Activated T-cell treated with anti-CD3 and anti-CD28 coated beads, Interleukin-2, amount 50 U/mL, for 48 hours (primary cell): ENCODE measurements at regions not wholly inside any gene's neighbourhood (a gene's known extent, or its start where the extent isn't known, plus 50 kb on each side); places are given as distances from the start of the nearest gene placed in this dataset.

ENCODE experiments used
- DNase-seq, 2 experiments: peaks; one replicate each; pipeline ENCODE4 v3.0.0-alpha.2; 2020

DNA sequence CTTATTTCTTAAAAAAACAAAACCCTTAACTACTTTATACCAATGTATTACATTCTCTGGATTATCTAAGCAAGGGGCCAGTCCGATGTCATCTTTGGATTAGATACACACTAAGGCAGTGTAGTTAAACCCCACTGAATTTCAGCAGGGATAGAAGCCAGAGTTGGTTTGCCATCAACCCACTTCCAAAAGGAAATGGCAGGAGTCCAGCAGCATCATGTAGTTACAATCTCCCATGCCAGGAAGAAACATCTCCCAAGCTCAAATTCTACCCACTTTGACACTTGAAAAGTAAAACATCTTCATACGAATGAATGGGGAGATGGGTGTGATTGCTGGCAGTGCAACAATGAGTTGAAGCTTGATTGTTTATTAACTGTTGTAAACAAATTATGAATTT, 203.5 kb upstream of the PLXNC1 start:
- no peak for DNase-seq

DNA sequence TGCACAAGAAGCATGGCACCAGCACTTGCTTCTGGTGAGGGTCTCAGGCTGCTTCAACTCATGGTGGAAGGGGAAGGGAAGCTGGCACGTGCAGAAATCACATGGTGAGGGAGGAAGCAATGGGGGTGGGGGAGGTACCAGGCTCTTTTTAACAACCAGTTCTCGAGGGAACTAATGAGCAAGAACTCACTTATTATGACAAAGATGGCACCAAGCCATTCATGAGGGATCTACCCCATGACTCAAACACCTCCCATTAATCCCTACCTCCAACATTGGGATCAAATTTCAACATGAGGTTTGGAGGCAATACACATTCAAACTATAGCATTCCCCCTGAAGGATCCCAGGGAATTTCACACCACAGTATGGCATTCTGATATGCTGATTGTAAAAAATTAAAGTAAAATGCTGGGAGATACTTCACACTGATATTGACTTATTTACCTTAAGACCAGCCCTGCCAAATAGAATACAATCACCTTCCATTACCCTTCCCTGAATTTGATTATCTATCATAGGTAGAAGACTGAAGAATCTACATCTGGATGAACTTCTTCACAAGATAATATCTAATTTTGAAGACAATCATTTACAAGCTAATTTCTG, 201.7 kb upstream of the PLXNC1 start:
- DNase-seq: no peak

DNA sequence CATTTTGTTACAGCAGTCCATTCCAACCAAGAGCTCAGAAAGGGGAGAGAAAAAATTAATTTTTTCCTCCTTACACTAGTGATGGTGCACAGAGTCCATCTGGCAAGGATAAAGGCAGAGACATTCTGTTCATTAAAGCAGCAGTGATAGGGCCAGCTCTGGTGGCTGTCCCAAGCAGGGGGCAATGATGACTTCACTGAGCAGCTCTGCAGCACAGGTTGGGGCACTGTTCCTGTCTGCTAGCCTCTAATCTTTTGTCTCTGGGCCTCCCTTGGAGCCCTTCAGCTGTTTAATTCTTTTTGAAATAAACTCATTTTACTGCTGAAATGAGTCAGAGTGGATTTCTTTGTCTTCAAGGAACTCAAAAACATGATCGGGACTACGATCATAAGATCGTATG, 200.9 kb upstream of the PLXNC1 start:
- DNase-seq: no peak

DNA sequence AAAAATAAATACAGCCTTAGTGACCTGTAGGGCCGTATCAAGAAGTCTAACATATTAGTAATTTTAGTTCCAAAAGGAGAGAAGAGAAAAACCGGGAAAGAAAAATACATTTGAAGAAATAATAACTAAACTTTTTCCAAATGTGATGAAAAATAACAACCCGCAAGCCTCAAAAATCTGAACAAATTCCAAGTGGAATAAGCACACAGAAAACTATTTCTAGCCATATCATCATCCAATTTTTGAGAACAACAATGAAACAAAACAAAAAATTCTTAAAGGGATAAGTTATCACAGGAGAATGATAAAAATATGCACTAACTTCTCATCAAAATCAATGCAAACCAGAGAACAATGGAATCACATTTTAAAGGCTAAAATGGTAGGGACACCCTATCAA, 198.1 kb upstream of the PLXNC1 start:
- no peak for DNase-seq

DNA sequence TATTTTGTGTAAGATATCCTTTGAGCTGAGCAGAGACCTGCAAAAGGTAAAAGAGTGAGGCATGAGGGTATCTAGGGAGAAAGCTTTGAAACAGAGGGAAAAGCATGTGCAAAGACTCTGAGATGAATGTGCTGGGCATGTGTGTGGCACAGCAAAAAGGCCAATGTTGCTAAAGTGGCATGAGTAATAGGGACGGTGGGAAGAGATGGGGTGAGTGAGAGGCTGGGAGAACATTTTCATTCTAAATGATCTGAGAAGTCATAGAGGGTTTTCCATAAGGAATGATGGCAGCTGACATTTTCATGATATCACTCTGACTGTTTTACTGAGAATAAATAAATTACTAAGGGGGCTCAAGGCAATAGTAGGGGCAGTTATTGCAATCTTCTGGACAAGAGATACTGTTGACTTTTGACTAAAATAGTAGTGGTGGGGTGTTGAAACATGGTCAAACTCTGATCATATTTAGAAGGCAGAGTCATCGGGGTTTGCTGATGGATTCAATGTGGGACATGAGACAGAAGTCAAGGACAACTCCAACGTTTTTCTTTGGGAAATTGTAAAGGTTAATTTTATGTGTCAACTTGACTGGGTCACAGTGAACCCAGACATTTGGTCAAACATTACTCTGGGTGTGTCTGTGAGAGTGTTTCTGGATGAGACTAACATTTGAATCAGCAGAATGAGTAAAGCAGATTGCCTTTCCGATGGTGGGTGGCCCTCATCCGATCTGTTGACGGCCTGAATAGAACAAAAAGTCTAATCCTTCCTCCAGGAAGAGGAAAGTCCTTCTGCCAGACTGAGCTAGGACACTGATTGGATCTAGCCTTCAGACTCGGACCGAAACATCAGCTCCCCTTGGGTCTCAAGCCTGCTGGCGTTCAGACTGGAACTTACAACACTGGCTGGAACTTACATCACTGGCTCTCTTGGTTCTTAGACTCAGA, 193.9 kb upstream of the PLXNC1 start:
- no peak for DNase-seq

DNA sequence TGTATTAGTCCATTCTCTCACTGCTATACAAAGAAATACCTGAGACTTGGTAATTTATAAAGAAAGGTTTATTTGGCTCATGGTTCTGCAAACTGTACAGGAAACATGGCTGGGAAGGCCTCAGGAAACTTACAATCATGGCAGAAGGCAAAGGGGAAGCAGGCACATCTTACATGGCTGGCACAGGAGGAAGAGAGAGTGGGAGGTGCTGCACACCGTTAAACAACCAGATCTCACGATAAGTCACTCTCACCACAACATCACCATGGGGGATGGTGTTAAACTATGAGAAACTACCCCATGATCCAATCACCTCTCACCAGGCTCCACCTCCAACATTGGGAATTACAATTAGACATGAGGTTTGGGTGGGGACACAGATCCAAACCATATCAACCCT, 191.8 kb upstream of the PLXNC1 start:
- no peak for DNase-seq

DNA sequence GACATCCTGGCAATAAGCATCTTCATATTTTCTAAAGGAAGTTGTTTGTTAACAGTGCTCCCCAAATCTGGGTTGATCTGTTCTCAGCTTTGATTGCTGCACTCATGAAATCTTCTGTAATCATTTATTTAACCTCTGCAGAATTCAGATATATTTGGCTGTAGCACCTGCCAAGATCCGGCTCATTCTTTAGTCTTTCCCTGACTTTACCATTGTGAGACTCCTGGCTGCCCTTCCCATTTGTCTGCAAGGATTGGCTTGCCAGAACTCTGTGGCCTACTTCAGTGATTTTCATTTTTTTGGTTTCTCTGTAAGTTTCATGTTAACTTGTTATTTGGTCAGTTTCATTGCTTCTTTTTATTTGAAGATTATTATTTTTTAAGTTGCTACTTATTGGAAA, 191.2 kb upstream of the PLXNC1 start:
- DNase-seq: no peak

DNA sequence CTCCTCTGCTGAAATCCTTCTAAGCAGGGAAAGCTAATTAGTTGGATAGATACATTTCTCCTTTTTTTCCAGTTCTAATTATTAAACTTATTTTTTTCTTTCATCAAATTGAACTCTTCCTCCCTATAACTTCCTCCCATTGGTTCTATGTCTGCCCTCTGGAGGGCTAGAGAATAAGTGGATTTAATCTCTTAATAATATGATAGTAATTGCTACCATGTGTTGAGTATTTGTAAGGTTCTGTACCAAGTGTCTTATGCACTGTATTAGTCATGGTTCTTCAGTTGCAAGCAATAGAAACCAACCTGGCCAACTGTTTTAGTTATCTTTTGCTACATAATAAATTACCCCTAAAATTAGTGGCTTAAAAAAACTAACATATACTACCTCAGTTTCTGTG, 190.5 kb upstream of the PLXNC1 start:
- DNase-seq: no peak

DNA sequence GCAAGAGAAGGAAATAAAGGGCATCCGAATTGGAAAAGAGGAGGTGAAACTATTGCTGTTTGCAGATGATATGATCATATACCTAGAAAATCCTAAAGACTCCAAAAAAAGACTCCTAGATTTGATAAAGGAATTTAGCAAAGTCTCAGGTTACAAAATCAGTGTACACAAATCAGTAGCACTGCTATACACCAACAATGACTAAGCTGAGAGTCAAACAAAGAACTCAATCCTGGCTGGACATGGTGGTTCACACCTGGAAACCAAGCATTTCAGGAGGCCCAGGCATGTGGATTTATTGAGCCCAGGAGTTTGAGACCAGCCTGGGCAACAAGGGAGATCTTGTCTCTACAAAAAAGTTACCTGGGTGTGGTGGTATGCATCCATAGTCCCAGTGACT, 188.7 kb upstream of the PLXNC1 start:
- no peak for DNase-seq

DNA sequence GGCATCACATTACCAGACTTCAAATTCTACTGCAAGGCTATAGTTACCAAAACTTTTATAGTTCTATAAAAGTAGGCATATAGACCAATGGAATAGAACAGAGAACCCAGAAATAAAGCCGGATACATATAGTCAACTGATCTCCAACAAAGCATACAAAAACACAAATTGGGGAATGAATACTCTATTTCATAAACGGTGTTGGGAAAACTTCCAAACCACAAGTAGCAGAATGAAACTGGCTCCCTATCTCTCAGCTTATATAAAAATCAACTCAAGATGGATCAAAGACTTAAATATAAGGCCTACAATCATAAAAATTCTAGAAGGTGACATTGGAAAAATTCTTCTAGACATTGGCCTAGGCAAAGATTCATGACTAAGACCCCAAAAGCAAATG, 187.9 kb upstream of the PLXNC1 start:
- DNase-seq: no peak

DNA sequence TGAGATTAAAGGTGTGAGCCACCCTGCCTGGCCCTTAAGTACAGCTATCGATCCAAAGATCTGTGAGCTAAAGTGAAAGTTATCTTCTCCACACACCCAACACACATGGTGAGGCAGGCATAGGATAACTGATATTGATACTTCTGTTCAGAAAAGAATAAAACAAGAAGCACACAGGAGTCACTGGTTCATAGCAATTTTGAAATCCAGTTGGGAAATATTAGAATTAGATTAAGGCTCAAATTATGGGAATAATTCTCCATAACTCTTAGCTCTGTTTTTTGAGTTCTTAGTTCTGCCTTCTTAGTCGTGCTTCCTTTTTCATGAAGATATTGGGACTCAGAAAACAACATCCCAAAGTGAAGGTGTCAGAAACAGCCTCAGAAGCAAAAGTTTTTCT, 186.0 kb upstream of the PLXNC1 start:
- DNase-seq: no peak

DNA sequence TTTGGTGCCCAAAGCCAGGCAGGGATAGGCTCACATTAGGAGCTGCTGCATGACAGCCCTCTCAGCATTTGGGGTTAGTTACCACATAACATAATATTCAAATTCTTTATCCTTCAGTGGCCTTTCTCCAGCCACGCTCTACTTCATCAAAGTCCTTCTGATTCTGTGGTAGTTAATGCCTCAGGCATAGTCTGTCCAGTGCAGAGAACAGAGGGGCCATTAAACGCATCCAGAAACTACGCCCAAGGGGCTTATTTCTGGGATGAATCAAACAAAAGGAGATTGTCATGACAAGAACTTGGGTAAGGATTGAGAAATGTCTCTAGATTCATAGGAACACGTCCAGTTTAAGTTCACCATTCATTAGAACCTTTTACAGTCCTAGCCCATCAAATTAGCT, 183.4 kb upstream of the PLXNC1 start:
- DNase-seq: no peak

DNA sequence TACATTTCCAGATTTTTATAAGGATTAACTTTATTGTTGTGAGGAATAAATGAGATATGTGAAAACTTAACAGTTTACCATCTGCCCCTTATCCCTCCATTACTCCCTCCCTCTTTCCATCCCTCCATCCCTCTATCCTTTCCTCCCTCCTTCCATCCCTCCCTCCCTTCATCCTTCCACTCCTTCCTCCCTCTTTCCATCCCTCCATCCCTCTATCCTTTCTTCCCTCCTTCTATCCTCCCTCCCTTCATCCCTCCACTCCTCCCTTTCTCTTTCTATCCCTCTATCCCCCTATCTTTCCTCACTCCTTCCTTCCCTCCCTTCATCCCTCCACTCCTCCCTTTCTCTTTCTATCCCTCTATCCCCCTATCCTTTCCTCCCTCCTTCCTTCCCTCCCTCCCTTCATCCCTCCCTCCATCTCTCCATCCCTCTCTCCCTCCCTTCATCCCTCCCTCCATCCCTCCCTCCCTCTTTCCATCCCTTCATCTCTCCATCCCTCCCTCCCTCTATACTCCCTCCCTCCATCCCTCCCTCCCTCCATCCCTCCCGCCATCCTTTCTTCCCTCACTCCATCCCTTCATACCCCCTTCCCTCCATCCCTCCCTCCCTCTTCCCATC, 181.8 kb upstream of the PLXNC1 start:
- no peak for DNase-seq

DNA sequence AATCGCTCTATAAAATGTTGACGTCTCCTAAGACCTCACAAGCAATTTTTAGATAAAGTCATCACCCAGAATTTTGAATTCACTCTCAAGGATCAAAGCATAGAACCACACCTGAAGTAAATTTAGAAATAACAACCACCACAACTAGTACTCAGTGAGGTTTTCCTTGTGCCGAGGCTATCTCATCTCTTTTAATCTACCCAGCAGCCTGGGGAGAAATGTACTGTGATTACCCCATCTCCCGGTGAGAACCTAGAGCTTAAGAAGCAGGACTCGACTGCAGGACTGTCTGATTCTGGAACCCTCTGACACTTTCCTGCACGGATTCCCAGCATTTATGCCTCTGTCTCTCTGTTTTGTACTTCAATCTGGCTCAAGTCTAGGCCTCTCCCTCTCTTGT, 180.9 kb upstream of the PLXNC1 start:
- no peak for DNase-seq

DNA sequence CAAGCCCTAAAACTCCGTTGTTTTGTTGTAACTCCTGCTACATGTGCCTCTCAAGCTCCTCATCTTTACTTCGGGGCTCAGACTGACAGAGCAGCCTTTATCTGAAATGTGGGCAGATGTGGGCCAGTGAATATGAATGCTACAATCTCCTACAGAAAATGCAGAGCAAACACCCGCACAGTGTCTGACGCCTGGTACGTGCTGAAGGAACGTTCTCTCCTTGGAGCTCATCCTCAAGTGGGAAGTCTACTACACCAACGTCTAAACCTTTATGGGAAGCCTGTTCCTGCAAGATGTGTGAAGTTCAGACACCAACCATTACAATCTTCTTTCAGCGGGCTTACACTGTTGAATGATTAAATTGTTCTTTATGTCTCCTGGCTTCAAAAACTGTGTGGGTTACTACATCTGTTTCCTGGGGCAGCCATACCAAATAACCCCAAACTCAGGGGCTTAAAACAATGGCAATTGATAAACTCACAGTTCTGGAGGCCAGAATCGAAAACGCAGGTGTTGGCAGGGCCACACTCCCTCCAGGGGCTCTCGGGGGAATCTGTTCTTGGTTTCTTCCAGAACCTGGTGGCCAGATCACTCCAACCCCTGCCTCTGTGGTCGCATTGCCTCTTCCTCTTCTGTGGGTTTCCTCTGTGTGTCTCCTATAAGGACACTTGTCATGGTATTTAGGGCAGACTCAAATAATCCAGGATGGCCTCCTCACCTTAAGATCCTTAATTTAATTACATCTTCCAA, 179.7 kb upstream of the PLXNC1 start:
- no peak for DNase-seq

DNA sequence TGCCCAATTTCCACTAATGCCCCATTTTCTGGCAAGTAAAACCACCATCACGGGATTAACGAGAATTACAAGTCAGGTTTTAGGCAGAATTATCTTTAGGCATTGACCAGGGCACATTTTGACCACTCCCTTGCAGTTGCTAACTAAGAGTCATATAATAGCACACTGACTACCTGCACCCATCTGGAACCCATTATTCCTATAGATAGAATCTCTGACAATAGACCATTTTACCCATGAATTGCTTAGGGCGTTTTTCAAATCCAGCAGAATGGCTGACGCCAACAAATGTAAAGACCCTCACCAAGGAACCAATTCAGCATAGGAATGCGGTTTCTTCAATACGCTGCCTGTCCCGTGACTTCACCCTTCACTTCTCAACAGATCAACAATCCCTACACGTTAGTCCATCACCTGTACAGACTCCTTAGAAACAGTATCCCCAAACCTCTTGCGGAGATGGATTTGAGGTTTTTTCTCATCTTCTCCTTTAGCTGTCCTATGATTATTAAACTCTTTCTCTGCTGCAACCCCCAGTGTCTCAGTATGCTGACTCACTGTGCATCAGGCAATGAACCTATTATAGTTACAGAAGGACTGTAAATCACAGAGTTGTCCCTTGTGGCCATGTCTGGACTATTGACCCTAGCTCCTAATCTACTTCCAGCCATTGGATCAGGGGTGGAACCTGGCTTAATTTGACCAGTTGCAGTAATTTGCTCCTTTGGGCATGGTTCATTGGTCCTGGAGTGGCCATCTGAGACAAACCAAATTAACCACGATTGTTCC, 177.3 kb upstream of the PLXNC1 start:
- DNase-seq: no peak

DNA sequence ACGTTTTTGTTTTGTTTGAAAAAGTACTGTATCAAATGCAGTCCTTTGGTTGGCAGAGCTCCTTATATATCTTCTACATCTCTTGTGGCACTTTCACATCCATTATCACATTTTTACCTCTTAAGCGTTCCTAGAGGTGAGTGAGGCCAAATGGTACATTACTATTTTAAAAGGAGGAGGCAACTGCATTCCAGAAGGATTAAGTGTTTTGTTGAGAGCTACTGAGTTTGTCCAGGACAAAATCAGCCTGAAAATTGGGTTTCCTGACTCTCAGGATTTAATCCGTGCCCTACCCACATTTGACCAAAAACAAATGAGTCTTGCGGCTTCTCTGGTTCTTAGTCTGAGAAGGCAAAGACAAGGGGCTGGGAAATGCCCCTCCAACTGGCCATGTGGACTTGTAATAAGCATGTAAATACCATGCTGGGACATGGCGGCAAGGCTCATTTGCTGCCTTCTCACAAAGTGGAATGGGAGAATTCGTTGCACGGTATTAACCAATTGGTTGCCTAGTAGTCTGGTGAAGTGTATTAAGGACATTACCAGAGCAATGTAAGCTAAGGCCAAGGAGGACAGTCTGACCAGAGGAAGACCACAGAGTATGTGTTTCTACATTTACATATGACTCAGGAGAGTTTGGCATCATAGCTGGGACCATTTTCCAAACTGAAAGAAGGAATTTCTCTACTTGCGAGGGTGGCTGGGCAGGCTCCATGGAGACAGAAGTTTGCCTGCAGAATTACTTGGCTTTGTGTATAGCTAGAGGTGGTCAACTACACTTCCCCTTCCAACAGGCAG, 175.8 kb upstream of the PLXNC1 start:
- no peak for DNase-seq

DNA sequence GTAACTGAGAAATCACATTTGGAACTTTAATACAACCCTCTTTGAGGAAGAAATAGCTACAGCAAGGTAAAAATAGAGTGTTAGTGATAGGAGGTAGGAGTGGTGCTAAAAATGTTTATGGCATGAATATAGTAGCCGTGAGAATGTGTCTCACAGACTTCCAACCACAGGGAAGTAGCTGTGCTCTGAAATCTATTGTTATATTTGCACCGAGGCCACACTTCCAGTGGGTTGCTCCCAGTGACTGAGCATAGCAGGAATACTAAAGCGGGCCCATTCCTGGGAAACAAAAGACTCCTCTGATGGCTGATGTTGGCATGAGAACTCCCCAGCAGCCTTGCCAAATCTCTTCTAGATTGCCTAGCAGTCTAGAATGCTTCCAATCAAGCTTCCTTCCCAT, 174.1 kb upstream of the PLXNC1 start:
- DNase-seq: no peak

DNA sequence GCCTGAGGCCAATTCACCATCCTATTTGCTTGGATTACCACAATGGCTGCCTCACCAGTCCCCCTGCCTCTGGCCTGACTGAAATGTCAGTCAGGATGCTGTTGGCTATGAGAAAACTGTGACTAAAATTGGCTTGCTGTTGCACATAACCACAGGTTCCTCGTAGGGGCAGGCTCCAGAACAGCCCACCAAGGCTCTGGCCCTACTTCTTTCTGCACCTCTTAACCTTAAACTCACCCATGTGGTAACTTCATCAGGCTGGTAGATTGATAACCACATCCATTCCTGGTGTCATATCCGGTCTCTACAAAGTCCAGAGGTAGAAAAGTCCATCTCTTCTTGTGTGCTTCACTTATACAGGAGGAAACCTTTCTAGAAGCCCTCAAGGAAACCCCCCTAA, 172.4 kb upstream of the PLXNC1 start:
- no peak for DNase-seq

DNA sequence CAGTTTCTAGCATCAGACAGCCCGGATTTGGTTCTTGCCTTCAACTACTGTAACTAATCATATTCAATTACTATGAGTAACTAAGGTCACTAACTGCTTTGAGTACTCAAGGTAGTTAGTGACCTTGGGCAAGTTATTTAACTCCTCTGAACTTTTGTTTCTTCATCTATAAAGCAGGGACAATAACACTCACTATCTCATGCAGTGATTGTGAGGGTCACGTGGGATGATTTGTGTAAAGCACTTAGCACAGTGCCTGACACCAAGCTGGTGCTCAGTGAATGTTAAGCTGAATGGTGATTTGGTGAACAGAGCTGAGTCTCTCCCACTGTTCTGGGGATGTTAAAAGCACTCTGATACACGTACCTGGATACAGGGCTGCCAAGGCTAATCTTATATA, 171.3 kb upstream of the PLXNC1 start:
- DNase-seq: no peak

DNA sequence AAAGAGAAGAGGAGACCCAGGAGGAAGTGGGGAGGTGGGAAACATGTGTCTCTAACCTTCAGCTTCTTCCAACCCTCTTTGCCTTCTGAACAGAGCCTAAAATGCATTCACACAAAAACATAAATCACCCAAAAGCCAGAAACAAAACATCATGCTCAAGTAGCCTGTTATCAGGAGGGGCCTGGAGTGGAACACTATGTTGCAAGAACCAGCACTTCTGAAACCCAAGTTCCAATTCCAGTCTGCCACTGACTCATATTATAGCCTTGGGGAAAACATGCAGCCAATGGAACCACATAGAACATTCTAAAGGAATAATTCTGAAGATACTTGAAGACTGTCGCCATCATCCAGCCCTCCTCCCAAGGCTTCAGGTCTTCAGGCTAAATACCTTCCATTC, 169.8 kb upstream of the PLXNC1 start:
- DNase-seq: no peak

DNA sequence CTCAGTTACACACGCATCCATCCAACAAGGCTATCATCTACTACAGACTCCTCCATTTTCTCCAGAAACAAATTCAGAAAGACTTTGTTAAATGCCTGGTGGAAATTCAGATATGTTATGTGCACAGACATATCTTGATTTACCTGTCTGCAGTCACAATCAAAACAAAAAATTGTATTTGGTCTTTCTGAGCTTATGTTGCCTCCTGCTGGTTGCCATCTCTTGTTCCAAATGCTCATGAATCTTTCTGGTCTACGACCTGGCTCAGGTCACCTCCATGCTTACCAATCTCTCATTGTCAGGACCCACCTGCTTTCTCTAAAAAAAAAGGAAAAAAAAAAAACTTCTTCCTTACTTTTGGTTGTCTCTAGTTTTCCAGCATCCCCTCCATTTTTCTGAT, 169.2 kb upstream of the PLXNC1 start:
- DNase-seq: no peak
